NCI-H748 treated with DMSO at 0.1 percent for 48 hours (cell line): ENCODE measurements at regions not wholly inside any gene's neighbourhood (a gene's known extent, or its start where the extent isn't known, plus 50 kb on each side); places are given as distances from the start of the nearest gene placed in this dataset.

ENCODE experiments used
- DNase-seq: peaks from one replicate; lab custom pipeline; 2025; lab: John Stamatoyannopoulos, UW

DNA sequence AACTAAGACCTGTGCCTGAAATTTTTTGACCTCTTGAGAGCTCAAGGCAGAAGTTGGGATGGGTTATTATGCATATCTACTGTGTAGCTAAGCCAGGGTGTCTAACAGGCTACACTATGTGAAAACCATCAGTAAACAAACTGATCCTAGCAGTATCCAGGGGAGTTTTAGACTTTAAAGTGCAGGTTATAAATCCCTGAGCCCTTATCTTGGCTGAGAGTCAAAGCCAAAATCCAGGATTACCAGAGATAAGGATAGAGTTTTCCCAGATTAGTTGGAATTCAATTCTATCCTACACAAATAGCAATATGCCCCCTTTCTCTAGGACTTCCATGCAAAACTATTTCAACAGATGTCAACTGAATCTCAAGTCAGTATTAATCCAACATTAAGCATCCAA, 1229.7 kb downstream of the GRIK2 start:
- no peak for DNase-seq

DNA sequence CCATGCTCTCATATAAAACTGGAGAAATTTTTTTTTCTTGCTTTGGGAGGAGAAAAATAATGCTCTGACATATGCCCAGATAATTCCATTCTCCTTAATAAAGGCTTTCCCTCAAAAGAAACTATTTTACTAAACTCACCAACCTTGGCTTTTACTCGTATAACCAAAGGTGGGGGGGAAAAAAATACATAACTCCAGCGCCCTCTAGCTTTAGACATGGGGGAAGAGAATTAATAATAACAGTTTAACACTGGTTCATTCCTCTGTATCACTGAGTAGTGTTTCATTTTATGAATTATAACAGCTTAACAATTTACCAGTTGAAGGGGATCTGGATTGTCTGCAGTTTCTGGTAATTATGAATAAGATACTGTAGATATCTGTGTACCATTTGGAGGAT, 1226.1 kb downstream of the GRIK2 start:
- DNase-seq: peak; percentile 15

- no peak for DNase-seq
These were observed 1189.1 kb downstream of the GRIK2 start for GRCh38 chr6:102582569-102582968.

- DNase-seq: no peak
These were observed 1188.0 kb downstream of the GRIK2 start for GRCh38 chr6:102581378-102582124.

- DNase-seq: peak; percentile 3
These were observed 1177.9 kb downstream of the GRIK2 start for GRCh38 chr6:102571236-102571908.

GRCh38 chr6:102562713-102563112, 1169.2 kb downstream of the GRIK2 start:
- DNase-seq: no peak

- DNase-seq: no peak
These were observed 1159.7 kb downstream of the GRIK2 start for GRCh38 chr6:102553214-102553613.

- no peak for DNase-seq
These were observed 1155.8 kb downstream of the GRIK2 start for GRCh38 chr6:102549221-102549874.

GRCh38 chr6:102525336-102525735, 1131.8 kb downstream of the GRIK2 start:
- no peak for DNase-seq

DNA sequence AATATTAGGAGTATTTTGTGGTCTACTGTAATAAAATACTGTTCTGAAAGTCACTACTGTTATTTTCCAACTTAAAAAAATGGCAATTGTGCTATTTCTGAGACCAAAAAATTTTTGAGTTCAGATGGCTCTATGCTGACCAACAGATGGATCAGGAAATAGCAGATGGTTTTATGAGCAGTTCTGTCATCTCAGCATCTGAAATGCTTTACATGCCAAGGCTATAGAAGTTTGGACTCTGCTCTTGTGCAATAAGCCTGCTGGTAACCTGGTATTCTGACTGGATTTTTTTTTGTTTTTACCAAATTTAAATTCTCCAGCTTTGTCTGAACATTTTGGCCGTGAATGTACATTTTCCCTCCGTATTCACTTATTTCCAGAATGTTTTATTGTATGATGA, 1127.5 kb downstream of the GRIK2 start:
- DNase-seq: no peak

DNA sequence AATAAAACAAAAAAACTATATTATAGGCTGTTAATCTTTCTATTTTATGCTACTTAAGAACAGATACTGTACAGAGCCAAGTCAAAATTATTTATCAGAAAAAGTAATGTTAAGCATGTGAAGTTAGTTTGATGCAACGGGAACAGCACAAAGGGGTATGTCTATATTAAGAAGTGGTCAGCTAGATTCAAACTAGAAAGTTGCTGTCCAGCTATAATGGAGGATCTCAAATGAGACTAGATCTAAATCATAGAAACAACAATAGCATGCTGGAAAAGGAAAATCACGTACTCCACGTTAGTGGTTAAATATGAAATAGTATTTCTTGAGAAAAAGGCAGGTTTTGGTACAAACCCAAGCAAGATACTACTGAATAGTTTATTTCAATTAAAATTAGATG, 1124.0 kb downstream of the GRIK2 start:
- DNase-seq: no peak

DNA sequence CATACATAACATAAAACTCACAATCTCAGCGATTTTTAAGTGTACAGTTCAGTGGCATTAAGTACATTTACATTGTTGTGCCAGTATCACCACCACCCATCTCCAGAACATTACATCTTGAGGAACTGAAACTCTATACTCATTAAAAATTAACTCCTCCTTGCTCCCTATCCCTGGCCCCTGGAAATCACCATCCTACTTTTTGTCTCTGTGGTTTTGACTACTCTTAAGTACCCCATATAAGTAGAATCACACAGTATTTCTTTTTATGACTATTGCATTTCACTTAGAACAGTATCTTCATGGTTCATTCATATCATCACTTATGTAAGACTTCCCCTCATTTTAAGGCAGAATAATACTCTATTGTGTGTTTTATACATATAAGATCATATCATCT, 1108.1 kb downstream of the GRIK2 start:
- DNase-seq: no peak

DNA sequence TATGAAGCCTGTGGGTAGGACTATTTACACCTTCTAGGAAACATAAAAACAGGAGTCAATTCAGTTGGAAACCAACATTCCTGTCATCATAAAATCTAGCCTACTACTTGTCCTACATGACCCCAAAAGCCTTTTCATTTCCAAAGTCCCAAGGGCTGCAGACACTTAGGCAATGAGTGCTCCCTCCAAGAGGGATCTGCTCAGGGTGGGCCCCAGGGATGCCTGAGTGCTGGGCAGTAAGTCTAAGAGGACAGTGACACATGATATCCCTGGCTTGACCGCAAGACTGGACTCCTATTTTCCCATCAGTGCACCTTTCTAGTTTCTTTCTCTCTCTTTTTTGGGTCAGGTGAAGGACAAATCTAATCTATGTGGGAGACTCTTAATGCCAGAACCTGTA, 1101.3 kb downstream of the GRIK2 start:
- DNase-seq: no peak

- DNase-seq: no peak
These were observed 1100.0 kb downstream of the GRIK2 start for GRCh38 chr6:102493485-102493884.

DNA sequence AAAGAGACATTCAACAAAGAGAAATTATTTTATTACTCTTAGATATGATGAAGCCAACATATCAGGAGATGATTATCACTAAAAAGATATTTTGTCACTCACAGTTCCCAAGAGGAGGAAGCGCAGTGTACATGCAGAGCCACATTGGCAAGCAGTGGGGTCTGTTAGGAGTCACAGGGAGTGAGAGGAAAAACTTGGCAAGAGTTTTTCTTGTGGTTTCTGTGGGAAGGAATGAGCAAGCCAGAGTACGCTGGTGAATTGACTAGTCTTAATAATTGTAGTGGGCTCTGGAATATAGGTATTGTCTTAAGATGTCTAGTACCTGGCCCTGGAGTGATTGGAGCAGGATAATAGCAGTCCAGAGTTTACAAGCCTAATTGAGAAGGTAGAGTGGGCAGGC, 1095.2 kb downstream of the GRIK2 start:
- DNase-seq: no peak

DNA sequence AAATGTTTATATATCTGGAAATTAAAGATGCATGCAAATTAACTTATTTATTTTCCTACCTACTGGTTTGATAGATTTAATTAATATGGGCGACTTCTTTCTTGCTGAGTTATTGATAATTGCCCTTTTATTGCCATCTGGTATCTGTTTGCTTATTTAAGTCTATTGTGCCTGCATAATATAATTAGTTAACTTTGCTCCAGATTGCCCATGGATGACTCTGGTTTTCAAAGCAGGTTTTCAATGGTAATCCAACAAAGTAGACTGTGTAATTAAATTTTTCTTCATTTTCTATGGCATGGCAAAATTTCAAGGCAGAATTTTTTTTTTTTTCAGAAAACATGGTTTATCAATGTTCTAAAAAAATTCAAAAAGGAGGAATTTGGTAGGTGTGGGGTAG, 1092.0 kb downstream of the GRIK2 start:
- DNase-seq: peak; percentile 12

DNA sequence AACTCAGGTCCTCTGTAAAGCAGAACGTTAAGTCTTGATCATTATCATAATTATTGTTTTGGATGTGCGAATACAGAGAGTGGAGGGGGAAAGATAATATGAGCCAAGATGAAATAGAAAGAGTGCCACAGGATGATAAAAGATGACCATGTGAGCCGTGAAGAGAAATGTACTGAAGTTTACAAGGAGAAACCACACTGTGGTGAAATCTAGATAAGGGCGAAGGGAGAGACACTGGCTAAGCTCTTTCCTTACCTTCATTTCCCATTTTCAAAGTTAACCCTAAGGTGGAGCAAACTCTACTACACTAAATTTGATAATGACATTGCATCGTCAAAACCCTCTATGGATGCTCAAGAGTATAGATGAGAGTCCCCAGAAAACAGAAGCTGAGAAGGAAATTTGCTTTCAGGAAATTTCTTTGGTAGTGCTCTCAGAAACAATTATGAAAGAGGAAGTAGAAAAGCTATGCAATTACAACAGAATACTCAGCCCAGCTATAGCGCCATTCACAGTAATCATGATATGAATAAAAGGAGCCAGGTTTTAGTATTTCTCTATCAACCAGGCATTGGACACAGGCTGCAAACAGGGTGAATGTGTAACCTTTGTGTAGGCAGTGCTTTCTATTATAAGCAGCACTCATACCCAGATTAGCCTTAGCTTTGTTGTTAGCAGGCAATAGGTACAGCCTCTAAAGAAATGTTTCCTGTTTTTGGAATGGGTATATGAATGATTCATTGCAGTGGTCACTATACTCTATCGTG, 1080.7 kb downstream of the GRIK2 start:
- no peak for DNase-seq

DNA sequence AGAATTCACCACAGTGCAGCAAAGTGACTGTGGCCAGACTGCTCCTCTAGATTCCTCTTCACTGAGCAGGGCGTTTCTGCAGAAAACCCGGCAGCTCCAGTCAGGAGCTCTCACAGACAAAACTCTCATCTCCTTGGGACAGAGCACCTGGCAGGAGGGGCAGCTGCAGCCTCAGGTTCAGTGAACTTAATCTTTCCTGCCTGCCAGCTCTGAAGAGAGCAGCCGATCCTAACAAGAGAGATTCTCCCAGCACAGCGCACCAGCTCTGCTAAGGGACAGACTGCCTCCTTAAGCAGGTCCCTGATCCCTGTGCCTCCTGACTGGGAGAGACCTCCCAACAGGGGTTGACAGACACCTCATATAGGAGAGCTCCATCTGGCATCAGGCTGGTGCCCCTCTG, 1065.5 kb downstream of the GRIK2 start:
- DNase-seq: no peak

DNA sequence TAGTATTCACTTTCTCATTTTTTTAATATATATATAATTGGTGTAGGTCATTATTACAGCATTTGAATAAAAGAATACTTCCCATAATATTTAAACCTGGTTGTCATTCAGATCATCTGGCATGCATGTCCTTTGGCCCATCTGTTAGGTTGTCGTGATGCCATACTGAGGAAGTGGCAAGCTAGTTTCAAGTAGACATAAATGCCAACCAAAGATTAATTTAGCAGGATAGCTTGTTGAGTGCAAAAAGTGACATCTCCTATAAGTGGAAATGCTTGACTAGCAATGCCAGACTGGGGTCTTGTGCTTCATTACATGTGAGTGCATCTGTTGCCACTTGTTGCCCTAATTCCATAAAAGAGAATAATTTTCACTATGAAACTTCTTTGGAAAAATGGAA, 1044.7 kb downstream of the GRIK2 start:
- DNase-seq: no peak

- DNase-seq: no peak
These were observed 1024.0 kb downstream of the GRIK2 start for GRCh38 chr6:102417368-102417998.

GRCh38 chr6:102415891-102416290, 1022.4 kb downstream of the GRIK2 start:
- DNase-seq: no peak

DNA sequence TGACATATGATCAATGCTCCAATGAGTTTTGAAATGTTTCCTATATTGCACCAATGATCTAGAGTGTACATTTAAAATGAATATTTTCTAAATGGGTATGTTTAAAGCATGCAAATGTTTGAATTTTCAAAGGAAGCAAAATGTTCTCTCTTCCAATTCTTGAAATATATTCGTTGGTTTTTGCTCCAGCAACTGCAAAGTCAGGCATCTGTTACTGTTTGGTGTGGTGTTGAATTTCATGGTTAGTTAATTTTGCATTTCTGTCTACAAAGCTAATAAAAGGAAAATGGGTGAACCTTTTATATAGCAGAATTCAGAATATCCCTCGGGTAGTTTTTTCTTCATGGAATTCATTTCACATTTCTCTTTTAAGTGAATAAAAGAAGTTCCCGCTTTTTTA, 1018.3 kb downstream of the GRIK2 start:
- DNase-seq: no peak
